ENCODE measurements at regions not wholly inside any gene's neighbourhood (a gene's known extent, or its start where the extent isn't known, plus 50 kb on each side); places are given as distances from the start of the nearest gene placed in this dataset.

DNA sequence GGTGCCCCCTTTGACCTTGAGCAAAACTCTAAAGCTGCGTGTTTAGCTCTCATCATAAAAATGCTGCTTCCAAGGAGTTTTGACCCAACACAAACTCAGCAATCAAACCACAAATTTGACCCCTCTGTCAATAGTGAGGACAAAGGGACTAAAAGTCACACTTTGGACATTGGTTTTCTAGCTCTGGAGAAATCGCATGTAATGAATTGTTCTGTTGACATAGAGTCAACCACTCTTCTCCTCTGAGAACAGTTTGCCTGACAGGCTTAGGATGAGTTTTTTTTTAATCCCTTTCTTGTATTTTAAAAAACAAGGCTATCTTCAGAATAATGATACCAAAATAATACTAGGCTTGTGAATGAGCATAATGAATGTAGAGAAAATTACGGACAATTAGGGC is 61.1 kb upstream of the MAN2A1 start:
- TF ChIP-seq, protein P1, sequence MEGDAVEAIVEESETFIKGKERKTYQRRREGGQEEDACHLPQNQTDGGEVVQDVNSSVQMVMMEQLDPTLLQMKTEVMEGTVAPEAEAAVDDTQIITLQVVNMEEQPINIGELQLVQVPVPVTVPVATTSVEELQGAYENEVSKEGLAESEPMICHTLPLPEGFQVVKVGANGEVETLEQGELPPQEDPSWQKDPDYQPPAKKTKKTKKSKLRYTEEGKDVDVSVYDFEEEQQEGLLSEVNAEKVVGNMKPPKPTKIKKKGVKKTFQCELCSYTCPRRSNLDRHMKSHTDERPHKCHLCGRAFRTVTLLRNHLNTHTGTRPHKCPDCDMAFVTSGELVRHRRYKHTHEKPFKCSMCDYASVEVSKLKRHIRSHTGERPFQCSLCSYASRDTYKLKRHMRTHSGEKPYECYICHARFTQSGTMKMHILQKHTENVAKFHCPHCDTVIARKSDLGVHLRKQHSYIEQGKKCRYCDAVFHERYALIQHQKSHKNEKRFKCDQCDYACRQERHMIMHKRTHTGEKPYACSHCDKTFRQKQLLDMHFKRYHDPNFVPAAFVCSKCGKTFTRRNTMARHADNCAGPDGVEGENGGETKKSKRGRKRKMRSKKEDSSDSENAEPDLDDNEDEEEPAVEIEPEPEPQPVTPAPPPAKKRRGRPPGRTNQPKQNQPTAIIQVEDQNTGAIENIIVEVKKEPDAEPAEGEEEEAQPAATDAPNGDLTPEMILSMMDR (conservative IDR thresholded peaks at IDR 0.05; ENCODE audit: low read depth, low read length) = no peak
- TF ChIP-seq EZH2 (IDR thresholded peaks at IDR 0.05; ENCODE audit: borderline replicate concordance, low read depth, low read length, poor library complexity, severe bottlenecking) = no peak
